Ovary (tissue), 7 donors: ENCODE measurements at regions not wholly inside any gene's neighbourhood (a gene's known extent, or its start where the extent isn't known, plus 50 kb on each side); places are given as distances from the start of the nearest gene placed in this dataset.
"Not testable (repeated sequence)": the region's sequence is repeated elsewhere in the genome, so short reads cannot be mapped to it uniquely, and the experiment has no call there.

Experiments used
- DNase-seq, 5 donors: peaks; one replicate each; pipeline ENCODE4 v3.0.0-alpha.2; 2019 to 2020
- H3K27ac ChIP-seq, 2 donors: fragments of 200-600 bp; one replicate each; pipeline versions ENCODE4 v1.5.1 to v1.8.0; 2019 to 2022
- H3K27me3 ChIP-seq: fragments of 200-600 bp; one replicate; pipeline ENCODE4 v1.8.0; 2022
- H3K36me3 ChIP-seq: fragments of 200-600 bp; sonication (generic); one replicate; pipeline ENCODE4 v1.5.1; 2019
- H3K4me1 ChIP-seq: one replicate; pipeline ENCODE4 v1.8.1; 2013; ENCODE audit warnings: mild to moderate bottlenecking, moderate library complexity; ENCODE audit not compliant: insufficient read depth
- H3K4me3 ChIP-seq: fragments of 200-600 bp; sonication (generic); one replicate; pipeline ENCODE4 v1.5.1; 2017
- H3K9me3 ChIP-seq, 2 donors: fragments of 200-600 bp in 1 of 2; sonication (generic) in 1 of 2; one replicate each; pipeline versions ENCODE4 v1.5.1 to v1.8.1; 2013 to 2019; ENCODE audit warnings: mild to moderate bottlenecking in 1 of 2, moderate library complexity in 1 of 2
- EP300 ChIP-seq: sonication (generic); formaldehyde crosslinking; IDR thresholded peaks from one replicate; pipeline ENCODE4 v1.6.1; 2017; ENCODE audit warnings: antibody characterized with exemption
- POLR2A ChIP-seq: fragments of 450-650 bp; IDR thresholded peaks from one replicate; pipeline ENCODE4 v1.6.1; 2017; ENCODE audit warnings: antibody characterized with exemption, mild to moderate bottlenecking, moderate library complexity
- WGBS, 3 donors: extraction: QIAGEN DNeasy Blood & Tissue Kit in 1 of 3; methylation state at CpG; one replicate each; pipeline versions ENCODE4 v1.1.5 to v1.1.7; 2013 to 2017; 5-methylcytosine and 5-hydroxymethylcytosine counted together
- intact Hi-C, 4 donors: fragments of 100-400 bp; cut with DNase I; formaldehyde crosslinking; loops; one replicate each; pipeline versions ENCODE4 v1.11.0 to v1.15.1; 2022 to 2023
- TF ChIP-seq, protein P1 (sequence below), 3 donors: fragments of 450-650 bp in 2 of 3; fragments of 200-600 bp in 1 of 3; IDR thresholded peaks; one replicate each; pipeline versions ENCODE4 v1.5.1 to v1.8.0; 2016 to 2022; ENCODE audit warnings: antibody characterized with exemption in 3 of 3, mild to moderate bottlenecking in 1 of 3
- donor health status: DM: no; HTN: no; CAD: no; lungs with moderate emphysema.
- donor health status: DM: no; HTN: no; CAD: no.
- donor health status: Bipolar disorder and iron deficiency.
- donor health status: DM: no; HTN: no; CAD: no.
- donor health status: DM: yes; HTN: yes; CAD: no.

DNA sequence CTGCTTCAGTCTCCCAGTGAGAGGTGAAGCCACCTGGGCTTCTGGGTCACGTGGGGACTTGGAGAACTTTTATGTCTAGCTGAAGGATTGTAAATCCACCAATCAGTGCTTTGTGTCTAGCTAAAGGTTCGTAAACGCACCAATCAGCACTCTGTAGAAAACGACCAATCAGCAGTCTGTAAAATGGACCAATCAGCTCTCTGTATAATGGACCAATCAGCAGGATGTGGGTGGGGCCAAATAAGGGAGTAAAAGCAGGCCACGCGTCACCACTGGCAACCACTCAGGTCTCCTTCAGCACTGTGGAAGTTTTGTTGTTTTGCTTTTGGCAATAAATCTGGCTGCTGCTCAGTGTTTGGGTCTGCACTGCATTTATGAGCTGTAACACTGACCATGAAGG lies 69.1 kb upstream of the NREP start:
- H3K4me3 ChIP-seq = no peak overlapping the region
- TF ChIP-seq, protein P1, sequence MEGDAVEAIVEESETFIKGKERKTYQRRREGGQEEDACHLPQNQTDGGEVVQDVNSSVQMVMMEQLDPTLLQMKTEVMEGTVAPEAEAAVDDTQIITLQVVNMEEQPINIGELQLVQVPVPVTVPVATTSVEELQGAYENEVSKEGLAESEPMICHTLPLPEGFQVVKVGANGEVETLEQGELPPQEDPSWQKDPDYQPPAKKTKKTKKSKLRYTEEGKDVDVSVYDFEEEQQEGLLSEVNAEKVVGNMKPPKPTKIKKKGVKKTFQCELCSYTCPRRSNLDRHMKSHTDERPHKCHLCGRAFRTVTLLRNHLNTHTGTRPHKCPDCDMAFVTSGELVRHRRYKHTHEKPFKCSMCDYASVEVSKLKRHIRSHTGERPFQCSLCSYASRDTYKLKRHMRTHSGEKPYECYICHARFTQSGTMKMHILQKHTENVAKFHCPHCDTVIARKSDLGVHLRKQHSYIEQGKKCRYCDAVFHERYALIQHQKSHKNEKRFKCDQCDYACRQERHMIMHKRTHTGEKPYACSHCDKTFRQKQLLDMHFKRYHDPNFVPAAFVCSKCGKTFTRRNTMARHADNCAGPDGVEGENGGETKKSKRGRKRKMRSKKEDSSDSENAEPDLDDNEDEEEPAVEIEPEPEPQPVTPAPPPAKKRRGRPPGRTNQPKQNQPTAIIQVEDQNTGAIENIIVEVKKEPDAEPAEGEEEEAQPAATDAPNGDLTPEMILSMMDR (IDR thresholded peaks at IDR 0.05) = no peak
- no peak for TF ChIP-seq EP300
- TF ChIP-seq POLR2A = no peak
- no peaks in the 10 kb centered on the region for H3K27me3 ChIP-seq
- intact Hi-C loops = no loop called here
- H3K4me1 ChIP-seq = no peaks in the 10 kb centered on the region
- no peak overlapping the region for H3K27ac ChIP-seq
- H3K9me3 ChIP-seq = no peaks in the 10 kb centered on the region
- no peak for DNase-seq
- no peaks in the 10 kb centered on the region for H3K36me3 ChIP-seq
- WGBS, 3 donors = 90 to 96% (median 92%) methylated on average over 6 of the region's 6 CpGs

DNA sequence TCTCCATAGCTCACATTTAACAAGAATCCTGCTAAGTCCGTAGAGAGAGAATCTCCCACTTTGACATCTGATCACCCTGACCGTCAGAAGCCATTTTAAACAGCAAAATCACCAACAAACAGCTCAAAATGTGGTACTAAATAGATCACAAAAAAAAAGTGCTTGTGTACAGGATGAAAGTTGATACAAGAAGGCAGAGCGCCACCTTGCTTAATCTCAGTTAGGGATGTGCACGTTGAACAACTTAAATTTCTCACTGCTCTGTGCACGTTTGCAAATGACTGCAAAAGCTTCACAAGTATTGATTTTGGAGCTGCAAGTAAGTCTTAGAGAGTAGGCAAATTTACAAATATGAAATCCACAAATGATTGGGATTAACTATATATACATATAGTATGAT lies 63.1 kb upstream of the NREP start:
- WGBS, 3 donors = 58 to 66% (median 66%) methylated on average over 5 of the region's 5 CpGs
- Histone ChIP-seq H3K36me3 (no peaks in the 10 kb centered on the region), H3K27me3 (no peaks in the 10 kb centered on the region), H3K4me3 (no peak overlapping the region), H3K9me3 (peaks cover 0 to 5% of the 10 kb centered on the region in 2 donors), H3K4me1 (no peaks in the 10 kb centered on the region), H3K27ac (no peak overlapping the region)
- TF ChIP-seq POLR2A = no peak
- TF ChIP-seq EP300 = no peak
- TF ChIP-seq, protein P1 (IDR thresholded peaks at IDR 0.05) = no peak
- DNase-seq = no peak
- intact Hi-C loops = no loop called here

DNA sequence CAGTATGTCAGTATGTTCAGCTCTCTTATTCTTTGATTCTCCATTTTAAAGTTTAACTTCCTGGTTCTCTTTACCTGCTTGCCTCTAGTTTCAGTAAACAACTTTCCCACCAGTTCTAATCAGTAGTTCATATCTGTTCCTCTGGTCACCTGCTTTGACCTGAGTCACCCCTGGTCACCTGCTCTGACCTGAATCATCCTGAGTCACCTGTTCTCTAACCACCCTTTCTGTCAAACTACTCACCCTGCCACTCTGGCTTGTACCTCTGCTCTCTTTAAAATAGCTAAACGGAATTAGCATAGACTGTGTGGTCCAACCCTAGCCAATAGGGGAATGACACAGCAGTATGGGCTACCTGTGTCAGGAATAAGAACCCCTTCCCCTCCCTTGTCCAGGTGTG lies 62.0 kb upstream of the NREP start:
- H3K27me3 ChIP-seq, H3K9me3 ChIP-seq, intact Hi-C loops, H3K27ac ChIP-seq, DNase-seq, H3K36me3 ChIP-seq, H3K4me1 ChIP-seq, H3K4me3 ChIP-seq: not testable (repeated sequence)
- WGBS, 3 donors = 95 to 97% (median 96%) methylated on average over 1 of the region's 1 CpG

DNA sequence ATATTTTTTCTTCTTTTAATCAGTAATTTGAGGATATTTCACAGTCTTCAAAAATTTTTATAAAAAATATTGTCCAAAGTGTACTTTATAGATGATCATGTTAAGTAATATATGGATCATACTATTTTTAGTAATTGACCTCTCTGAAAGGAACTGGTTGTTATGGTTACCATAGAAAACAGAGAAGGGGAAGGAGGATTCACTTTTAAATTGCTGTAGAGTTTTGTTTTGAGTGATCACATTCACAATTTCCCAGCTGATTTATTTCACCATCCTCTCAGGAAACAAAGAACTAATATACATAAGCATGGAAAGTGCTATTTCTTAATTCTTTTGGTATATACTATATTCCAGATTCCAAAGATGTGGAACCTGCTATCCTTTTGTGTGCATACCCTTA lies 56.5 kb upstream of the NREP start:
- no peaks in the 10 kb centered on the region for H3K9me3 ChIP-seq
- DNase-seq = no peak
- intact Hi-C loops = no loop called here
- TF ChIP-seq, protein P1 (IDR thresholded peaks at IDR 0.05) = no peak
- TF ChIP-seq POLR2A = no peak
- no peak for TF ChIP-seq EP300
- no peak overlapping the region for H3K27ac ChIP-seq
- H3K36me3 ChIP-seq = no peaks in the 10 kb centered on the region
- no peak overlapping the region for H3K4me3 ChIP-seq
- no peaks in the 10 kb centered on the region for H3K27me3 ChIP-seq
- H3K4me1 ChIP-seq = no peaks in the 10 kb centered on the region

DNA sequence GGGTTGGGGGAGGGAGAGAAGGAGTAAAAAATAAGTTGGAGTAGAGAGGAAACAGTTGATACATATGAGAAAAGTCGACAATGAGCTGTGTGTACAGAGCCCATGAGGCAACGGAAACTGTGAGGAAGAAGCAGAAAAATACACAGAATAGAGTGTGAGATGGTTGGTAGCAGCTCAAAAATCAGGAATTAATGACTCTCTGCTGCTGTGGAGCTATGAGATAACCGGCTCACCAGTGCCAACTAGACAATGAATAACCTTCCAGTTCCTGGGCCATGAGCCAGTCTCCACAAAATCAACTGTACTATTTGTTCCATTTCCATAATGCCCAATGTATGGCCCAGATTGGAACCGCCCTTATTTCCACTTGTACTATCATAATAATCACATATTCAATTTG lies 53.1 kb upstream of the NREP start:
- intact Hi-C loops = no loop called here
- no peaks in the 10 kb centered on the region for H3K27me3 ChIP-seq
- 84 to 92% (median 90%) methylated on average over 4 of the region's 4 CpGs for WGBS, 3 donors
- no peak for DNase-seq
- H3K4me3 ChIP-seq = no peak overlapping the region
- no peak overlapping the region for H3K27ac ChIP-seq
- H3K9me3 ChIP-seq = no peaks in the 10 kb centered on the region
- no peaks in the 10 kb centered on the region for H3K4me1 ChIP-seq
- no peaks in the 10 kb centered on the region for H3K36me3 ChIP-seq
- TF ChIP-seq, protein P1 (IDR thresholded peaks at IDR 0.05) = no peak
- TF ChIP-seq EP300 = no peak
- no peak for TF ChIP-seq POLR2A
